H9 (cell line): ENCODE measurements at regions not wholly inside any gene's neighbourhood (a gene's known extent, or its start where the extent isn't known, plus 50 kb on each side); places are given as distances from the start of the nearest gene placed in this dataset.

Experiments used
- DNase-seq: peaks from one replicate; pipeline ENCODE4 v3.0.0-alpha.2; 2017
- H2AFZ ChIP-seq: one replicate; pipeline ENCODE4 v1.6.1; 2013; ENCODE audit warnings: mild to moderate bottlenecking, low read length, control low read depth, moderate library complexity
- H2AK5ac ChIP-seq: 2 replicates; pipeline ENCODE4 v1.6.1; 2013; ENCODE audit warnings: low read length, control low read depth, mixed read lengths; ENCODE audit not compliant: insufficient read length
- H2BK120ac ChIP-seq: one replicate; pipeline ENCODE4 v1.6.1; 2013; ENCODE audit warnings: low read depth, mild to moderate bottlenecking, low read length, control low read depth, inconsistent platforms; ENCODE audit not compliant: poor library complexity, severe bottlenecking
- H2BK12ac ChIP-seq: 2 replicates; pipeline ENCODE4 v1.6.1; 2013; ENCODE audit warnings: low read length, control low read depth, mixed read lengths, low read depth; ENCODE audit not compliant: insufficient read length
- H2BK15ac ChIP-seq: 2 replicates; pipeline ENCODE4 v1.6.1; 2013; ENCODE audit warnings: low read depth, low read length, control low read depth
- H2BK20ac ChIP-seq: one replicate; pipeline ENCODE4 v1.6.1; 2013; ENCODE audit warnings: low read depth, mild to moderate bottlenecking, low read length, control low read depth, inconsistent platforms; ENCODE audit not compliant: poor library complexity, severe bottlenecking
- H2BK5ac ChIP-seq: 2 replicates; pipeline ENCODE4 v1.6.1; 2013; ENCODE audit warnings: low read length, control low read depth, mixed read lengths; ENCODE audit not compliant: insufficient read length
- H3K14ac ChIP-seq: 2 replicates; pipeline ENCODE4 v1.6.1; 2013; ENCODE audit warnings: low read length, control low read depth; ENCODE audit not compliant: insufficient read depth
- H3K18ac ChIP-seq: 2 replicates; pipeline ENCODE4 v1.6.1; 2013; ENCODE audit warnings: low read depth, mild to moderate bottlenecking, mixed read lengths, low read length, control low read depth; ENCODE audit not compliant: insufficient read length
- H3K23ac ChIP-seq: 2 replicates; pipeline ENCODE4 v1.6.1; 2013; ENCODE audit warnings: low read length, control low read depth, mixed read lengths, low read depth; ENCODE audit not compliant: insufficient read length
- H3K23me2 ChIP-seq: 2 replicates; pipeline ENCODE4 v1.6.1; 2013; ENCODE audit warnings: low read depth, mild to moderate bottlenecking, mixed read lengths, low read length, control low read depth; ENCODE audit not compliant: insufficient read length, poor library complexity, severe bottlenecking
- H3K27ac ChIP-seq: 2 replicates; pipeline ENCODE4 v1.5.1; 2013; ENCODE audit warnings: low read length, control low read depth, mixed read lengths, low read depth; ENCODE audit not compliant: insufficient read length
- H3K27me3 ChIP-seq: 2 replicates; pipeline ENCODE4 v1.6.1; 2013; ENCODE audit warnings: low read length, control low read depth, inconsistent platforms; ENCODE audit not compliant: insufficient read depth
- H3K4ac ChIP-seq: 2 replicates; pipeline ENCODE4 v1.6.1; 2013; ENCODE audit warnings: low read depth, mild to moderate bottlenecking, control low read depth, inconsistent platforms, low read length, moderate library complexity
- H3K4me1 ChIP-seq: 2 replicates; pipeline ENCODE4 v1.6.1; 2013; ENCODE audit warnings: low read length, control low read depth, inconsistent platforms; ENCODE audit not compliant: insufficient read depth
- H3K4me2 ChIP-seq: 2 replicates; pipeline ENCODE4 v1.6.1; 2013; ENCODE audit warnings: low read length, control low read depth, mixed read lengths; ENCODE audit not compliant: insufficient read length, insufficient read depth
- H3K56ac ChIP-seq: 2 replicates; pipeline ENCODE4 v1.6.1; 2013; ENCODE audit warnings: low read depth, mild to moderate bottlenecking, mixed read lengths, low read length, control low read depth; ENCODE audit not compliant: insufficient read length
- H3K79me1 ChIP-seq: 2 replicates; pipeline ENCODE4 v1.6.1; 2013; ENCODE audit warnings: low read depth, mild to moderate bottlenecking, moderate library complexity, low read length, control low read depth, inconsistent platforms; ENCODE audit not compliant: insufficient read depth, poor library complexity, severe bottlenecking
- H3K79me2 ChIP-seq: 2 replicates; pipeline ENCODE4 v1.6.1; 2013; ENCODE audit warnings: low read length, control low read depth, inconsistent platforms; ENCODE audit not compliant: insufficient read depth
- H3K9ac ChIP-seq: 2 replicates; pipeline ENCODE4 v1.6.1; 2013; ENCODE audit warnings: low read length, control low read depth, mixed read lengths; ENCODE audit not compliant: insufficient read length; ENCODE audit errors: extremely low read depth
- H3K9me3 ChIP-seq: one replicate; pipeline ENCODE4 v1.6.1; 2013; ENCODE audit warnings: low read depth, low read length, inconsistent platforms; ENCODE audit not compliant: control insufficient read depth
- H3T11ph ChIP-seq: one replicate; pipeline ENCODE4 v1.6.1; 2013; ENCODE audit warnings: mild to moderate bottlenecking, low read length, control low read depth, inconsistent platforms
- H4K20me1 ChIP-seq: one replicate; pipeline ENCODE4 v1.6.1; 2013; ENCODE audit not compliant: control insufficient read depth, insufficient read length, insufficient read depth
- H4K5ac ChIP-seq: 2 replicates; pipeline ENCODE4 v1.6.1; 2013; ENCODE audit warnings: low read depth, mild to moderate bottlenecking, mixed read lengths, low read length, control low read depth; ENCODE audit not compliant: insufficient read length
- H4K8ac ChIP-seq: replicated peaks from 2 replicates; pipeline ENCODE4 v1.6.1; 2013; ENCODE audit warnings: low read length, control low read depth, mixed read lengths, low read depth; ENCODE audit not compliant: insufficient read length
- H4K91ac ChIP-seq: 2 replicates; pipeline ENCODE4 v1.6.1; 2013; ENCODE audit warnings: low read depth, mild to moderate bottlenecking, moderate library complexity, mixed read lengths, low read length, control low read depth; ENCODE audit not compliant: insufficient read length
- H3K27ac Mint-ChIP-seq, 3 experiments: 2 replicates in 2 of 3; 3 replicates in 1 of 3; pipeline ENCODE4 v1.8.0; 2020 to 2021; ENCODE audit warnings: mixed read lengths in 3 of 3, mild to moderate bottlenecking in 1 of 3, moderate library complexity in 1 of 3
- H3K27me3 Mint-ChIP-seq: 2 replicates; pipeline ENCODE4 v1.8.0; 2021; ENCODE audit warnings: low read depth, mild to moderate bottlenecking, moderate library complexity, mixed read lengths
- H3K36me3 Mint-ChIP-seq, 3 experiments: 2 replicates in 2 of 3; 3 replicates in 1 of 3; pipeline ENCODE4 v1.8.0; 2020 to 2021; ENCODE audit warnings: low read depth in 3 of 3, mixed read lengths in 3 of 3; ENCODE audit not compliant: insufficient read depth in 1 of 3
- H3K4me1 Mint-ChIP-seq, 2 experiments: 2 replicates each; pipeline ENCODE4 v1.8.0; 2020; ENCODE audit warnings: mixed read lengths in 2 of 2
- H3K4me3 Mint-ChIP-seq, 2 experiments: 2 replicates in 1 of 2; 3 replicates in 1 of 2; pipeline ENCODE4 v1.8.0; 2020 to 2021; ENCODE audit warnings: mild to moderate bottlenecking in 2 of 2, mixed read lengths in 2 of 2, moderate library complexity in 1 of 2
- H3K9me3 Mint-ChIP-seq, 2 experiments: 2 replicates in 1 of 2; 3 replicates in 1 of 2; pipeline ENCODE4 v1.8.0; 2020; ENCODE audit warnings: mild to moderate bottlenecking in 2 of 2, mixed read lengths in 2 of 2, moderate library complexity in 1 of 2
- CTCF ChIP-seq: fragments of 200-600 bp; sonication (generic); conservative IDR thresholded peaks from 3 replicates; pipeline ENCODE4 v1.8.0; 2021; ENCODE audit warnings: antibody characterized with exemption, mild to moderate bottlenecking
- WGBS: extraction: QIAGEN DNeasy Blood & Tissue Kit; methylation state at CpG from one replicate; pipeline ENCODE4 v1.1.7; 2013; ENCODE audit warnings: missing lambda C conversion rate, low lambda C conversion rate, mixed read lengths; ENCODE audit not compliant: insufficient read length; ENCODE audit errors: extremely low coverage; 5-methylcytosine and 5-hydroxymethylcytosine counted together

GRCh38 chr3:106341586-106342162 lies 472.9 kb upstream of the CBLB start:
- Histone ChIP-seq H3K4ac (no peak overlapping the region), H3K18ac (no peak overlapping the region), H2AK5ac (no peak overlapping the region), H2BK12ac (no peak overlapping the region), H2BK15ac (no peak overlapping the region), H3K27me3 (no peaks in the 10 kb centered on the region), H3K23me2 (no peaks in the 10 kb centered on the region), H2BK20ac (no peak overlapping the region), H4K91ac (no peak overlapping the region), H3K9me3 (no peaks in the 10 kb centered on the region), H2BK120ac (no peak overlapping the region), H3K14ac (no peak overlapping the region), H4K8ac (no peak overlapping the region), H3K9ac (no peak overlapping the region), H3K4me1 (no peaks in the 10 kb centered on the region), H2BK5ac (no peak overlapping the region), H3K4me2 (no peak overlapping the region), H3T11ph (no peak overlapping the region), H2AFZ (no peak overlapping the region), H3K79me2 (no peaks in the 10 kb centered on the region), H4K20me1 (no peaks in the 10 kb centered on the region), H3K79me1 (no peaks in the 10 kb centered on the region), H3K27ac (no peak overlapping the region), H3K56ac (no peak overlapping the region), H4K5ac (no peak overlapping the region), H3K23ac (no peak overlapping the region)
- Mint-ChIP-seq H3K4me3 (no peak overlapping the region), H3K27me3 (no peaks in the 10 kb centered on the region), H3K9me3 (no peaks in the 10 kb centered on the region), H3K4me1 (peaks cover 5 to 8% of the 10 kb centered on the region in 2 experiments), H3K36me3 (no peaks in the 10 kb centered on the region), H3K27ac (no peak overlapping the region)
- WGBS = no CpG with 5 or more reads among the region's 8 CpGs
- no peak for DNase-seq
- TF ChIP-seq CTCF = no peak
